GM21360 (cell line): ENCODE measurements at regions not wholly inside any gene's neighbourhood (a gene's known extent, or its start where the extent isn't known, plus 50 kb on each side); places are given as distances from the start of the nearest gene placed in this dataset.

Source experiments
- ATAC-seq: cut with Tn5 transposase; IDR thresholded peaks from one replicate; pipeline ENCODE4 v1.9.1; 2021; ENCODE audit warnings: mild to moderate bottlenecking, moderate library complexity; ENCODE audit not compliant: unreplicated experiment

DNA sequence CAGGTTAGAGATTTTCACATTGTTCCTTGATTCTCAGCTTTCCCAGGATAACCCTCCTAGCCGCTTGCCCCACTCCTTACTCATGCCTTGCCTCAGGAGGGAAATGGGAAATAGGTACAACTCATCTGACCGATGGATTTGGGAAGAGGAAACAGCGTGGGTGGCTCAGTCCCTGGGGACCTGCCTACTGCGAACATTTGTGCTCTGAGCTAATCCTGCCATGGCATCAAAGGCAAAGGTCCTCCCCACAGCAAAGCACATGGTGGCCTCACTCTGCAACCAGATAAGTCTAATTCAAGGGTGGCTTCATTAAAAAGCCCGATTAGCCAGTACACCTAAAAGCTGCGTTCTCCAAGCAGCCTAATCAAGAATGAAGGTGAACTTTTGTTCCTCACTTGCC lies 82.4 kb upstream of the ADRA1B start:
- no peak for ATAC-seq

- ATAC-seq, result no peak
These were observed 80.7 kb upstream of the ADRA1B start for GRCh38 chr5:159835548-159835947.

DNA sequence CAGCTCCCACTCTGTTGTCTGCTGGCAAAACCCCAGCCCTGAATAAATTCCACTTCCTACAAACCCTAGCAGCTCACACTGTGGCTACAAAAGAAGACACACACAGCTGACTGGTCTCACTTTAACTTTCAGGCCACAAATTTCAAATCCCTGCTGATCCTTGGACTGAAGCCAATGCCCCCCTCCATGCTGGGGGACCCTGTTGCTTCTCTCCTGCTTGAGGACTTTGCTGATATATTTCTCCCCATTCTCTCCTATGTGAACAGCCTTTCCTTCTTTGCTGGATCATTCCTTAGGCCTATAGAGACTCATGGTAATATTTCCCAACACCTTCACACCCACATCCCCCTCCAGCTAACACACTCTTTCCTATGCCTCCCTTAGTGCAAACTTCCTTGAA lies 79.6 kb upstream of the ADRA1B start:
- no peak for ATAC-seq

GRCh38 chr5:159837860-159838259 lies 78.4 kb upstream of the ADRA1B start:
- no peak for ATAC-seq

DNA sequence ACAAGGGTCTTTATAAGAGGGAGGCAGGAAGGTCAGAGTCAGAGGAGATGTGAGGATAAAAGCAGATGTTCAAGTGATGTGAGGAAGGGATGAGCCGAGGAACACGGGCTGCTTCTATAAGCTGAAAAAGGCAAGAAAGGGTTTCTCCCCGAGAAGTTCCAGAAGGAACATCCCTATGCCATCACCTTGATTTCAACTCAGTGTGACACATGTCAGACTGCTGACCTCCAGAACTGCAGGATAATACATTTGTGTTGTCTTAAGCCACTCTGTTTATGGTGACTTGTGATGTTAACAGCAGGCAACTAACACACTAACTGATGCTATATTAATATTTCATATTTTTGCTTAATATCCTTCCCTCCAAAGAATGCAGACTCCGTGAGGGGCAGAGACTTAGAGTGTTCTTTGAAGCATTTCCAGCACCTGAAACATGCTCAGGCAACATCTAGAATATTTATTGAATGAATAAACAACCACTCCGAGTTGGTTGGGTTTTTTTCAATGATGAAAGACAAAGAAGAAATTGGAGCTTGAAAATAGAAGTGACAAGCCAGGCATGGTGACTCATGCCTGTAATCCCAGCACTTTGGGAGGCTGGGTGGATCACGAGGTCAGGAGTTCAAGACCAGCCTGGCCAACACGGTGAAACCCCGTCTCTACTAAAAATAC lies 77.6 kb upstream of the ADRA1B start:
- ATAC-seq, result no peak

DNA sequence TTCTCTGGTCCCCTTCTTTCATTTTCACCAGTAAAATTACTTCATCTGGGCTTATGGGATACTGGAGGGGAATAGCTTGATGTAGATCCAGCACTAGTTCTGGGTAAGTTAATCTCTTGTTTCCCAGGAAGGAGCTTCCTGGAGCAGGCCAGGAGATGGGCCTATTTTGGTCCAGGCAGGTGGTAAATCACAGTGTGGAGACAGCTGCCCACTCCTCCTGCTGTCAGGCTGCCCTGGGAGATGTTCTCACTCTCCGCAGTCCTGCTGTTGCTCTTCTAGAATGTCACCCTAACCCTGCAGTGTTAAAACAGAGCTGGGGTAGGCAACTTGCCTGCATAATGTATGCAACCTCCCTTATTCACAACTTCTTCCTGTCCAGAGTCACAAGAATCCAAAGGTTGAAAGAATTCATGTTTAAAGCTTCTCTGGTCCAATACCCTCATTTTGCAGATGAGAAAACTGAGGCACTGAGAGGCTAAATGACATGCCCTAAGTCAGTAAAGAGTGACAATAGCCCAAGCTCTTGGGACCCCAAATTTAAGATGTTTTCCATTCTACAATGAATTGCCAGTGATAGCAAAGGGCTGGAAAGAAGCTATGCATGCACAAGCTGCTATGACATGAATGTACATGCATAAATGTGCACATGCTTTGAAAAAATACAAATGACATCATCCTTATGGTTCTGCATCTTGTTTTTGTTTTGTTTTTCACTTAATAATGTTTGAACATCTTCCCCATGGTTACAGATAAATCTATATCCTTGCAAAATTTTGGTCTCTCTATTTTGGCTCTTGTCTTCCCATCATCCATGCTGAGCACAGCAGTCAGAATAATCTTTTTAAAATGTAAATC lies 71.8 kb upstream of the ADRA1B start:
- ATAC-seq, result no peak

GRCh38 chr5:159849437-159850083 lies 66.7 kb upstream of the ADRA1B start:
- ATAC-seq, result no peak

GRCh38 chr5:159850160-159850559 lies 66.1 kb upstream of the ADRA1B start:
- ATAC-seq, result no peak

DNA sequence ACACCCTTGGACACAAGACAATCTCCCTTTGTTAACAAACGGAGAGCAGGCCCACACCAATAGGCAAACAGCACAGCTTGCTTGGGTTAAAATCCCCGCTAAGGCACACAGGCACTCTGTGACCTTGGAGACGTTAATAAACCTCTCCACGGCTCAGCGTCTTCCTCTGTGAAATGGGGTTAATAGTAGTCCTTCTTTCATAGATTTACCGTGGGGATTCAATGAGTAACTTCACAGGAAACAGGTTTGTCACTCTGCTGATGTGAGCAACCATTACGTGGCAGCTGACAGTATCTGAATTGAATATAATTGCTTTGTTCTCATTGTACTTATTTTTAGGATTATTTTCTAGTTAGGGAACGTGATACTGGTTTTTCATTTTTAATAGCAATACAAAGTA lies 65.2 kb upstream of the ADRA1B start:
- ATAC-seq, result no peak

- no peak for ATAC-seq
These were observed 61.4 kb upstream of the ADRA1B start for GRCh38 chr5:159854916-159855315.

DNA sequence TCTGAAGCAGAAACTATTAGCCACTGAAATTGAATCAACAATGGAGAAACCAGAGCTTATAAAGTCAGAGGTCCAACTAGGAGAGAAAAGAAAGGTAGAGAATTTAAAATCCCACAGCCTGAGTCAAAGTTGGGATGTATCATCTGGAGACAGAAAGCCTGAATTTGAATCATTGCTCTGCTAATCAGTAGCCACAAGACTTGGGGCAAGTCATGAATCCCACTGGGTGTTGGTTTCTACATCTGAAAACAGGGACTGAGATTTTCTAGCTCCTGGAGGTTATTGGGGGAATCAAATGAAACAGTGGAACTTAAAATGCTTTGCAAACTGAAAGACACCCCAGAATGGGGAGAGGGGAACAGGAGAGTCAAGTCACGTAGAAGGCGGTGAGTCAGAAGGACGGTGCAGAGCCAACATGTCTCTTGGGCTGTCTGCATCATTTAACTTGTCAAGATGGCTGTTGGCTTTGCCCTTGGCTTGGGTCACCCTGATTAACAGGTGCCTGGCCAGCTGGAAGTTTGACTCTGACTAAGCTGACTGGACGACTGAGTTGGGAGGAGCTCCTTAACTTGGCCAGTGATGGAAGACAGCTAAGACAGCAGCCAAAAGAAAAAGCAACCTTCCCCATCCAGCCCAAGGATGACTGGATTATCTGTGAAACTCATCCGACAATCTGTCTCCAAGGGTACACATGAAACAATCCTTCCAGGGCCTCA lies 60.6 kb upstream of the ADRA1B start:
- ATAC-seq, result no peak

GRCh38 chr5:159858871-159859270 lies 57.4 kb upstream of the ADRA1B start:
- ATAC-seq, result no peak

DNA sequence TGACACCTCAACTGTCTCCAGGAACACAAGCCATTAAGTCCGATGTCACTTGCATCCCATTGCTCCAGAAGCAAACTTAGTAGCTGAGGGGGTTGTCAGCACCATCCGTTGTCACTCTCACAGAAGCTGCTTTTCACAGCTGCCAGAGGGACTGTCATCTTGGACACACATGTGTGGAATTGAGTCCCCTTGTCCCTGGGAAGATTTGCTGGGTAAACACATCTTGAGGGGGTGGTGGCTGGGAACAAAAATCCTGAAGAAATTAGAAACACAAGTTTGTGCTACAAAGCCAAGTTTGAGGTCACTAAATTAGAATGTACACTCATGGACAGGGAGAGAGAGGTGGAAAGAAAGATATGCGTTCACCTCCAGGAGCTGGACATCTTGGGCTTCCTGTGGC lies 55.2 kb upstream of the ADRA1B start:
- ATAC-seq, result no peak

DNA sequence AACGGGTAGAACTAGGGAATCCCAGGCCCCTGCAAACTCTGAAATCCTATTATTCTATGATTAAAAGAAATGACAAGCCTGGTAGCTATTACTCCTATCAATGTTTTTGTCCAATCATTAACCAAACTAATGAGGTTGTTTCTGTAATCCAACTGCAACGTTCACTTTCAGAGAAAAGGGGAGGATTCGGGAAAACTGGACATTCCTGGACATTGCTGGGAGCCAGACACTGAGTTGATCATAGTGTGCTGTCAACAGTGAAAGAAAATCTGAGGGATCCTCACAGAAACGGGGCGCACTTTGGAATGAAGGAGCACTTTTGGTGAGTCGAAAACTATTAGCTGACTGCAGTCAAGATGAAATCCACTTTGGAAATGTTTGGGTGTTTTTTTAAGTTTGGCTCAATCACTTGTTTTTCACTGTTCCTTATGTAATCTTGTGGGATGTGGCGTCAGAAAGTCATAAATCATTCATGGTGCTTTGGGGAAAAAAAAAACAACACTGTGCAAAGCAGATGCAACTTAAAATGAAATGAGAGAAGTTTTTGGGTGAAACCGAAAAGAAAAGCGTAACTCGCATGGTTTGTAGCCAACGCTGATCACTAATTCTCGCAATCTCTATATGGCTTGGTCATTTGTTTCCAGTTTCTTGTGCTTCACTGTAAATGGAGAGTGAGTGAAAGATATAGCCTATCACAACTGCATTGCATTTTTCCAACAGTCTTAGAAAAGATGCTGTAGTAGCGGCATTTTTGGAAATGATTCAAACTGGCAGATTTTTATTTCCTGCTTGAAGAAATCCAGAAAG lies 51.2 kb upstream of the ADRA1B start:
- ATAC-seq, result no peak

DNA sequence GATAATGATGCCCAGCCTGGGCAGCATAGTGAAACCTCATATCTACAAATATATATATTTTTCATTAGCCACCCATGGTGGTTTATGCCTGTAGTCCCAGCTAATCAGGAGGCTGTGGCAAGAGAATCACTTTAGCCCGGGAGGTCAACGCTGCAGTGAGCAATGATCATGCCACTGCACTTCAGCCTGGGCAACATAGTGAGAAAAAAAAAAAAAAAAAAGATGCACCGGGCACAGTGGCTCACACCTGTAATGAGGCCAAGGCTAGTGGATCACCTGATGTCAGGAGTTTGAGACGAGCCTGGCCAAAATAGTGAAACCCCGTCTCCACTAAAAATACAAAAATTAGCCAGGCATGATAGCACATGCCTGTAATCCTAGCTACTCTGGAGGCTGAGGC lies 50.2 kb upstream of the ADRA1B start:
- no peak for ATAC-seq
